GM21619 (cell line): ENCODE measurements at regions not wholly inside any gene's neighbourhood (a gene's known extent, or its start where the extent isn't known, plus 50 kb on each side); places are given as distances from the start of the nearest gene placed in this dataset.
"Not testable (repeated sequence)": the region's sequence is repeated elsewhere in the genome, so short reads cannot be mapped to it uniquely, and the experiment has no call there.

Source experiments
- ATAC-seq: cut with Tn5 transposase; IDR thresholded peaks from one replicate; pipeline ENCODE4 v1.9.1; 2021; ENCODE audit not compliant: unreplicated experiment

DNA sequence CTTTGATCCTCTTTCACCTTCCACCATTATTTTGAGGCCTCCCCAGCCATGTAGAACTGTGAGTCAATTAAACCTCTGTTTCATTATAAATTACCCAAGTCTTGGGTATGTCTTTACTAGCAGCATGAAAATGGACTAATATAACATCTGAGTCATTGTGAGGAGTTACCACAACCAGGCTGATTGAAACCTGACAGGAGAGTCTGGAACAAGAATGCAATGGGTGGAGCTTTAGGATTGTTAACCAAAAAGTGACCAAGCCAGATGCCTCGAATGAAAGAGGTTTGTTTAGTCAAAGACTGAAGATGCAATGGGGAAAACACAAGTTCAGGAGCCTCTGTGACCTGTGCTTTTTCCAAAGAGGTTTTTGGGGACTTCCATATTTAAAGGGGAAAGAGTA is 659.0 kb downstream of the SLITRK6 start:
- ATAC-seq: no peak

DNA sequence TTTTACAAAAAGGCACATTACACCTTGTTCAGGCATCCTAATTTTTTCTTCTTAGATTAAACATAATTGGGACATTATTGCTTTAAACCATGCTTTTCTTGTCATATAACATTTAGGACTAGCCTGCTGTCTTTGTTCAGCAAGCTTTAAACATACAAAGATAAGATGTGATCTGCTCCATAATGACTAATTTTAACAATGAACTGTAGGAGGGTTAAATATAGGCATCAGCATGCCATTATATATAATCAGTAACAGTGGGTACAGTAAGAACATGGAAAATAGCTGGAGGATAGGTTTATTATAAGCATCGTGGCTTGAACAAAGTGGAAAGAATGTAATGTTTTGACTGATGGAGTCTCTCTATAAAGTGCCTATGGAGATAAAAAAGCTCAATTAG is 661.7 kb downstream of the SLITRK6 start:
- ATAC-seq: no peak

DNA sequence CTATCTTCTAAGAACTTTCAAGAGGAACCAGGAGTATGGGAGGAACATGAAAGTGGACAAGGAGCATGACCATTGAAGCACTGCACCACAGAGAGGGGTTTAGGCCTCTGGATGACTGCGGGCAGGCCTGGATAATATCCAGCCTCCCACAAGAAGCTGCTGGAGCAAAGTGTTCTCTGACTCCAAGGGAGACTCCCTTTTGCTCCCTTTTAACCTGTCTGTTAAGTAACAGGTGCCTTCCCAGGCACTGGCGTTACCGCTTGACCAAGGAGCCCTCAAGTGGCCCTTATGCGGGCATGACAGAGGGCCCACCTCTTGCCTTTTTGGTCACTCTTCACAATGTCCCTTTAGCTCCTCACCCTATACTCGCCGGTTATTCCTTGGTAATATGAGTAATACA is 666.2 kb downstream of the SLITRK6 start:
- ATAC-seq: no peak

DNA sequence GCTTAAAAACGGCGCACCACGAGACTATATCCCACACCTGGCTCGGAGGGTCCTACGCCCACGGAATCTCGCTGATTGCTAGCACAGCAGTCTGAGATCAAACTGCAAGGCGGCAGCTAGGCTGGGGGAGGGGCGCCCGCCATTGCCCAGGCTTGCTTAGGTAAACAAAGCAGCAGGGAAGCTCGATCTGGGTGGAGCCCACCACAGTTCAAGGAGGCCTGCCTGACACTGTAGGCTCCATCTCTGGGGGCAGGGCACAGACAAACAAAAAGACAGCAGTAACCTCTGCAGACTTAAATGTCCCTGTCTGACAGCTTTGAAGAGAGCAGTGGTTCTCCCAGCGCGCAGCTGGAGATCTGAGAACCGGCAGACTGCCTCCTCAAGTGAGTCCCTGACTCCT is 675.7 kb downstream of the SLITRK6 start:
- ATAC-seq: not testable (repeated sequence)

DNA sequence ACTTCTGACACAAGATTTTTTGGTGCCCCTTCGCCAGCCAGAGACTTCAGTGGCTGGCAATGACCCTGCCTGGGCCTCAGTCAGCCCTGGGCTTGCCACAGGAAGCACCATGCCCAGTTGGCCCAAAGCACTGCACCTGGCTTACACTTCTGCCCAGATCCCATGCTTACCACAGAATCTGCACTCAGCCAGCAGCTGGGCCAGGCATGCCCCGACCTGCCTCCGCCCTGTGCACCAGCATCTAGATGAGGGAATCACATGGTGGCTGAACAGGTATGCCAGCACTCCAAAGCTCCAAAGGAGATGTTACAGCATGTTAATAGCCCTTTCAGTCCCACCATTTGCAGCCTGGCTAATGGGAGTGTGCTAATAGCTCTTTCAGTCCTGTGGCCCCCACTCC is 690.9 kb downstream of the SLITRK6 start:
- no peak for ATAC-seq

DNA sequence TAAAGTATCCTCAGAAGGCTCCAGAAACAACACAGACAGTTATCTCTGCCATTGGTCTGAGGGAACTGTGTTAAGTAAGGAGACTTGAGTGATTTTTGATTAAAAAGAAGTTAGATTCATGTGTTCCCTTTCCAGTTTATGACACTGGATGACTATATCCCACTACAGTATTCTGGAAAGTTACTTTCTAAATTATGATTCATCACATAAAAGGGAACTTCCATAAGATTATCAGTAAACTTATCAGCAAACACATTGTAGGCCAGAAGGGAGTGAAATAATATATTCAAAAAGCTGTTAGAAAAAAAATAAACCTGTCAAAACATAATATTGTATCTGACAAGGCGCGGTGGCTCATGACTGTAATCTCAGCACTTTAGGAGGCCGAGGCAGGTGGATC is 700.0 kb downstream of the SLITRK6 start:
- ATAC-seq: no peak

DNA sequence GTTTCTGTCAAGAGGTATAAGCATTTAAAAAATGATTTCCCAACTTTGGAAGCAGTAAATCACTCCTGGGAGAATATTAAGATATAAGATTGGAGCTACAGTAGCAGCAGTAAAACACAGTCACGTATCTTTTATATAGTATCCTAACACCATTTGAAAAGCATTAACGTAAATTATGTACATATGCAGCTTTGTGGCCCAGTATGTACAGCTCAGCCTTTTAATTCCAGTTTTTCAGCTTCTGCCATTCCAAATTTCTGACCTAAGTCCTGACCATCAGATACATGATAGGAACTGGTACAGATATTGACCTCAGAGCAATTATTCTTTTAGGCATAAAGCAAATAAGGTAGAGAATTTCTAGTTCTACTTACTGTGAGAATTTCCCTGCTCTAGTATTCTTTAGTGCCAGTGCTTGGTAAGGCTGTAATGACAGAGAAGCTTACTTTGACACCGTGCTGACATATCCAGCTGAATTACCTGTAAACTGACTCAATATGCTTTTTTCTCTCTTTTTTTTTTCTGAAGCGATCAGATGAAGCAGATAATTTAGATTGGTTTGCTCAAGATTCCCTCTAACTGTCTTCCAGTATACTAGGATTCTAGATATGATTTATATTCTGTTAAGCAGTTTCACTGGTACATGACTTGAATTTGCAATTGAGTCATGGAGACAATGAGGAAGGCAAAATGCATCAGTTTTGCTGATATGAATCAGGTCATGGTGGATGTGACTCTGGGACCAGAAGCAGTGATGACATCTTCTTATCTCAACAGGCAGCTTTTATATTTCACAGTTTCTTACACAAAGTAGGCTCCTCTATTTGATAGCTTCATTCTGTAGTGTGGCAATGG is 703.6 kb downstream of the SLITRK6 start:
- no peak for ATAC-seq

DNA sequence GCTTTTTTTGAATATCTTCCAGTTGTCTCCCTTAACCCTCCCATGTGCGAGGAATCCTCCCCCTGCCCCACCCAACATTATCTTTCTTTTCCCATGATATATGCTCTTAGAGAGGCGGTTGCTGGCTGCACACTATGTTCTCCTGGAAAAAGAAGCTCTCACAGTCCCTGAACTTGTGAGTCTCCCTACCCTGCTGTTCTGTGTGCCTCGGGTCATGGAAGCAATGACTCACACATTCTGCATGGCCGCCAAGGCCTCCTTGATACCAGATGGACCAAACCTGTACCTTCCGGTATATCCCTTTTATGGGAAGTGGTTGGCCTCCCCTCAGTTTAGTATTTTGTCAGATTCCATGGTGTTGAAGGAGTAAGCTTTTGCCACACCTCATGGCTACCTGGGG is 705.4 kb downstream of the SLITRK6 start:
- no peak for ATAC-seq

DNA sequence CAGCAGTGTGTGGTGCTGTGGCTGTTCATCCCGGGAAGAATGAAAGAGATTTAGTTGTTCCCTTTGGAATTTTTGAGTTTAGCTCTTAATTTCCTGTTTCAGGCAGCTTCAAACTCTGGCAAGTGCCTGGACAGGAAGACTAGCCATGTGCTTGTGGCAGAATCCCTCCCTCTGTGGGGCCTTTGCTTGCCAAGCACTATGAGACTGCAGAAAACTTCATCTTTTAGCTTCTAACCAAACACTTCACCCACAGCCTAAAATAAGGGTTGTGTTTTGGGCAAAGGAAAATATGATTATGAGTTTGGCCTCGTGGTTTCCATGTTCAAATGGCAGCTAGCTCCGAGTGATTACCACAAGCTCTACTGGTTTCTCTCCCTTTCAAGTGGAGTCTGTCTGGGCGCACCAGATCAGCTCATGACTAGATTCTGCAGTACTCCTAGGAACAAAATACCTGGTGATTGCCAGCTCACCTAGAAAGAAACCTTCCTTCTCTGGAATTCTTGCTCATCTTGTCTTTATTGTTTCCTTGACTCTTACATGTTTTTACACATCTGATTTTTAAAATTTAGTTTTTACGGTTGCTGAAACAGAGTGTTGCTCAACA is 707.5 kb downstream of the SLITRK6 start:
- ATAC-seq: no peak

DNA sequence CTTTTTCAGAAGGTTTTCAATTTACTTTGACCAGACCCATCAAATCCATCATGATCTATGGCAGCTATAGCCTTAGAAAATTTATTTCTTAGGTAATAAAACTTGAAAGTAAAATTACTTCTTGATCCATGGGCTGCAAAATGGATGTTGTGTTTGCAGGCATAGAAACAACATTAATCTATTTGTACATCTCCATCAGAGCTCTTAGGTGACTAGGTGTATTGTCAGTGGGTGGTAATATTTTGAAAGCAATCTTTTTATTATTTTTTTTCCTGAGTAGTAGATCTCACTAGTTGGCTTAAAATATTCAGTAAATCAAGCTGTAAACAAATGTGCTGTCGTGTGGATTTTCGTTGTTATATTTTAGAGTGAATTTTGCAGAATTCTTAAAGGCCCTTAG is 710.0 kb downstream of the SLITRK6 start:
- no peak for ATAC-seq

DNA sequence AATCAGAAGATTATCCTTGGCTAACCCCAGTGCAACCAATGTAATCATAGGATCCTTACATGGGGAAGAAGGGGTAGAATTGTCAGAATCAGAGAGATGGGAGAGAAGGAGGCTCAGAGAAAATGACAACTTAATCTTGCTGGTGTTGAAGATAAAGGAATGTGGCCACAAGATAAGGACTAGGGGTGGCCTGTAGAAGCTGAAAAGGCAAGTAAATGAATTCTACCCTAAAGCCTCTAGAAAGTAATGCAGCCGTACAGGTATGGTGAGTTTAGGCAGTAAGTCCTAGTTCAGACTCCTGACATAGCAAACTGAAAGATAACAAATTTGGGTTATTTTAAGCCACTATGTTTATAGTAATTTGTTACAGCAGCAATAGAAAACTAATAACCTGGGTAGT is 718.5 kb downstream of the SLITRK6 start:
- ATAC-seq: no peak

DNA sequence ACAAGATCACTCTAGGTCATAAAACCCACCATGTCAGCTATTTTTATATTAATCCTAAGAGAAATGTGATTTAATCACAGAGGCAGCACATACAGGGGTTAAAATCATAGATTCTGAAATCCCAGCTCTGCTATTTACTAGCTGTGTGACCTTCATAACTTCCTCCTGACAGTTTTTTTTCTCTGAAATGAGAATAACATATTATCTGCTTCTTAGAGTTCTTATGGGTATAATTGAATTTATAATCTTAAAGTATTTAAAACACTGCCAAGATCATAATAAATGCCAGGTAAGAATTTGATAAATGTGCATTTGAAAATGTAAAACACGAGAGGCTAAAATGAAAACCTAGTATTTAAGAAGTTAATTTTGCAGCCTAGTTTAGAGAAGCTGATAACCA is 722.9 kb downstream of the SLITRK6 start:
- no peak for ATAC-seq

DNA sequence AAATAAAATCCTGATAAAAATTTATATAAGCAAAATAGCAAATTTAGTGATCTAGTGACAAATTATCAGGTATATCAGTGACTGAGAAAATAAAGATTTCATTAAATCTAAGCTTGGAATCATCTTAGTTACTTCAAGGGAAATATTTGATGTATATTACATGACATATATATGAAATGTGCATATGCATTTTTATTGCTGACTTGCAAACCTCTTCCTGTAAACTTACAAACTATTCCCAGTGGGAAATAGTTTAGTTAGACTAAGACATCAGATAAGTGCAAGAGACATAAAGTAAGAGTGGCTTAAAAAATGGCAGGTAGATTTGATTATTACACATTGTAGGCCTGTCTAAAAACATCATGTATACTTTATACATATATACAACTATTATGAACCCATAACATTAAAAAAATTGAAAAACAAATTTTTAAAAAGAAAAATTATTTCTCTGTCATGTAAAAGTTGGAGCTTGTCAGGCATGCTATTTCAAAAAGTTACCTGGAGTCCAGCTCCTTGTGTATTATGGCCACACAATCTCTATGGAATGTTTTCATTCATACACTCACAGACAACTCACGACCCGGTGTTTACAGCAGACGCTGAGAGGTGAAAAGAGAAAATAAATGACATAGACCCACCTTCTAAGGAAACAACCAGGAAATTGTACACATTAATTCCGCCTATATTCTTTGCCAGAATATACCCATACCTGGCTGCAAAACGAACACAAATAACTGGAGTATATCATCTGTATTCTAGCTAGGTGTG is 724.5 kb downstream of the SLITRK6 start:
- ATAC-seq: no peak

DNA sequence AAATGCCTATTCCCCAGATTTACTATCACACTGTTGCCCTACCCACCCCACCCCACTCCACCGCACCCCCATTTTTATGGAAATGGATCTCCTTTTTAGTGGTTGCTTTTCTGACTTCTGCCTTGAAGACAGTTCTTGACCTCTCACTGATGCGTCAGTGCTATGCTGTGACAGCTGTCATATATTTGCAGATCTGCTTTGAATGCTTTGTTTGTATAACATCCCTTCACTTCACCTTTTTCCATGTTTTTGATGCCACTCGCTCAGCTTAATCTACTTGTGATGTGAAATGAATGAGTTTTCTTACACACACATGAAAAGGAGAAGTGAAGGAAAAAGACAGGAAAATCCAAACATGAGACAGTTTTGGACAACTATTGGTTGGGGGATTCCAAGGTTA is 731.0 kb downstream of the SLITRK6 start:
- ATAC-seq: no peak

DNA sequence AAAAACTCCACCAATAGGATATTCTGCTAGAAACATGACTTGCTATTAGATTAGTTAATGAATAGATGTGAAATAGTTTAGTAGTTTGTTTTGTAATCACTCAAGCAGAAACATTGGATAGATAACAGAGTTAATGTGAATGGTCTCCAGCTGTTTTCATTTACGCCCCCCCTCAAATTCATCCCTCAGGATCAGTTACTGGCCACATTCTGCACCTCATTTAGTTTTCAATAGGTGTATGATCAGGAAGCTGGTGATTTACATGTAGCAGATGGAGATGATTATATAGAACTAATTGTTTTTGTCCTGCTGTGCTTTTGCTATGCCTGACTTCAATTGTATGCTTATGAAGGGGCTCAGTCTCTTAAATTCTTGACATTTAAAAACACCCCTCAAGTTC is 759.0 kb downstream of the SLITRK6 start:
- ATAC-seq: no peak

DNA sequence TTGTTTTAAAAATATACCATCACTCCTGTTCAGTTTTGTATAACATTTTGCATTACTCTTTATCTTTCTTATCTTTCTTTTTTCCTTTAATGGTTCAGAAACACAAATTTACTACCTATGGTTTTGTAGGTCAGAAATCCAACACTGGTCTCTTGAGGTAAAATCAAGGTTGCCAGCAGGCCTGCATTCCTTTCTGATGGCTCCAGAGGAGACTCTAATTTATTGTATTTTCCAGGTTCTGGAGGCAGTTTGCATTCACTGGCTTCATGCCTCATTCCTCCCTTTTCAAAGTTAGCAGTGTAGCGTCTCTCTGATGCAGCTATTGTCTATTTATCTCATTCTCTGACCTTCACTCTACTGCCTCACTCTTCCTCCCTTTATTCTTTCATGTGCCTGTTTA is 767.4 kb downstream of the SLITRK6 start:
- ATAC-seq: no peak

DNA sequence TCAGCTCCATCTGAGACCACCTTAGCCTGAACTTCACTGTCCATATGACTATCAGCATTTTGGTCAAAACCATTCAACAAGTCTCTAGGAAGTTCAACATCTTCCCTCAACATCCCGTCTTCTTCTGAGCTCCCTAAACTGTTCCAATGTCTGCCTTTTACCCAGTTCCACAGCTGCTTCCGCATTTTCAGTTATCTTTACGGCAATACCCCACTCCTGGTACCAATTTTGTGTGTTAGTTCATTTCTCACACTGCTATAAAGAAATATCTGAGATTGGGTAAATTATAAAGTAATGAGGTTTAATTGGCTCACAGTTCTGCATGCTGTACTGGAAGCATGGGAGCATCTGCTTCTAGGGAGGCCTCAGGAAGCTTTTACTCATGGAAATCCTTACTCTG is 771.2 kb downstream of the SLITRK6 start:
- no peak for ATAC-seq

DNA sequence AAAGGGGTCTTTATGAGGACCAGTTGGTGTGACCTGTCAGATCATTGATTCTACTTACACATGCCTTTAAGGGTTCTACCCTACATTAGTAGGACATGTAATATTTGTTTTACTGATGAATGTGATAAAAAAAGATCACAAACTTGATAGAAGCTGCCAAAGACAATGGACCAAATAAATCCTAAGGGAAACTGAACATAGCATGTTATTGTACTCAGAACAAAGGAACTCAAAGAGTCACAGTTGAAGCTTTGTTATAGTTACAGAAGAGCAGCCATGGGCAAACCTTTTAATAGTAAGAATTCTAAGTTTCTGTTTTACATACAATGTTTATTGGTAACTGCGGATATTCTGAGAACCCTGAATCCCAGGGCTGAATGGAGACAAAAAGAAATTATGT is 780.1 kb downstream of the SLITRK6 start:
- ATAC-seq: no peak

DNA sequence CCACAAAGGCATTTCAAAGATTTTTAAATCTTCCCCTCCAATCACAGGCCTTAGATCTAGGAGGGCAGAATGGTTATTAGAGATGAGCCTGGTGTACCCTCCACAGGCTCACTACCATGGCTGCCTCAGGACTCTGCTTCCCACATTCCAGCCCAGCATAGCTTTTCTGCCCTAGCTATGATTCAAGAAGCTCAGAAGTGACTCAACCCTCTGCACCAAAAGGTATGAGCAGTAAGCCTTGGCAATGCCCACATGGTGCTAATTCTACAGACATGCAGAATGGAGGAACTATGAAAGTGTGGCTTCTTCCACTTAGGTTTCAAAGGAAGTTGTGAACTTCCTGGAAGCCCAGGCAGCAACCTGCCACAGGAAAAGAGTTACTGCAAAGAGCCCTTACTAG is 786.2 kb downstream of the SLITRK6 start:
- no peak for ATAC-seq

DNA sequence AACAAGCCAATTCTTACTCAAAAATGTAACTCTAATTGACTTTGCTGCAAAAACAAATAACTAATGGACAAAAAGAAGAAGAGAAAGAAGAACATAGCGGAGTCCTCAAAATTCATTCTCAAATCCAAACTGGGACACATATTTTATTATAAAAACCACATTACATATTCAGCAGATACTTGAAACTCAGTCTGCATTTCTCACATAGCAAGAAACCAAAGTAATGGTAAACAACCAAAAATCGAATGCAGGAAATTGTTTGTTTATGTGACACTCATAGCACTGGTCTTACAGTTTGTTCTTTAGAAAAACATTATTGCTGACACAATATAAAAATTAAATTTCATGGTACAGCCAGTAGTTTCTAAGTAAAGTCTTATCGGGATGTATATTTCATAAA is 789.8 kb downstream of the SLITRK6 start:
- ATAC-seq: no peak

DNA sequence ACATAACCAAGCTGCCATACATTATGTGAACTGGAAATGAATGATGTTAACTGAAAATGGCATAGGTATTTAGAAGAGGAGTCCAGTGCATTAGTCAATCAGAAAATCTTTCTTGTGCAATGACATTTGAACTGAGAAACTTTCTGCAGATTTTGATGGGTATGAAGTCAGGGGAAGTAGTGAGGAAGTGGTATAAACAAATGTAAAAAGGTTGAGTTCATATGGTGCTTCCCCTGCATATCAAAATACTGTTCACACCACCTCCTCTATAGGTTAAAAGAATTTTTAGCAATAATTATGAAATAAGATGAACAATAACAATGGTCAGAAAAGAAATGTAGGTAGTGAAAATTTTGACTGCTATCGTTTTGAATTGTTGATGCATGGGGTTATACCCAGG is 800.0 kb downstream of the SLITRK6 start:
- ATAC-seq: no peak

DNA sequence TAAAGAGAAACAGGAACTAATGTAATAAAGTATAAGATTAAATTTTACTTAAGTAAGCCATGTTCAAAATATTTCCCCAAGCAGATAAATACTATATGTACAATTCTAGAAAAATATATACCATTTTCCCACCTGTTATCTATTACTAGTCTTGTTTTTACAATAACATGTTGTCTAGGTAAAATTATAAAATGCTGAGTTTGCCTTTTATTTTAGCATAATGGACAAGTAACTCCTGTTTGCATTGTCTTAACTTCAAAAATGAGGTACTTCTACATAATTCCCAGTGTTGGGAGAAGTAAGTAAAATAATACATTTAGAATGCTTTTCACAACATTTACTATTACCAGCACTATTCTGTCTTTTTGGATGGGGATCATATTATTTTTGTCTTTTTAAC is 800.5 kb downstream of the SLITRK6 start:
- ATAC-seq: no peak
